Kidney (tissue), 13 donors: ENCODE measurements at regions not wholly inside any gene's neighbourhood (a gene's known extent, or its start where the extent isn't known, plus 50 kb on each side); places are given as distances from the start of the nearest gene placed in this dataset.

ENCODE experiments used
- DNase-seq, 5 donors: peaks; one replicate each; pipeline ENCODE4 v3.0.0-alpha.2; 2013 to 2020
- FAIRE-seq: peaks from 2 replicates; lab custom pipeline; 2012; peaks lifted over from hg19 to GRCh38; lab: Jason Lieb, UNC
- H3K27ac ChIP-seq, 2 donors: one replicate each; pipeline ENCODE4 v1.7.0; 2013; ENCODE audit warnings: low read depth in 2 of 2, low read length in 2 of 2, inconsistent platforms in 1 of 2
- H3K27me3 ChIP-seq: one replicate; pipeline ENCODE4 v1.7.1; 2013; ENCODE audit warnings: low read length, inconsistent platforms; ENCODE audit not compliant: control insufficient read depth, insufficient read depth
- H3K36me3 ChIP-seq, 3 donors: one replicate each; pipeline versions ENCODE4 v1.7.0 to v1.7.1; 2013; ENCODE audit warnings: low read length in 3 of 3, control low read depth in 1 of 3, inconsistent platforms in 1 of 3; ENCODE audit not compliant: insufficient read depth in 3 of 3, control insufficient read depth in 2 of 3
- H3K4me1 ChIP-seq, 3 donors: one replicate each; pipeline versions ENCODE4 v1.7.0 to v1.7.1; 2013; ENCODE audit warnings: low read length in 3 of 3, inconsistent platforms in 1 of 3, low read depth in 1 of 3; ENCODE audit not compliant: control insufficient read depth in 2 of 3, insufficient read depth in 2 of 3
- H3K4me3 ChIP-seq, 3 donors: one replicate each; pipeline versions ENCODE4 v1.7.0 to v1.8.1; 2013; ENCODE audit warnings: low read length in 3 of 3, control low read depth in 1 of 3, inconsistent platforms in 1 of 3
- H3K9ac ChIP-seq, 3 donors: one replicate each; pipeline versions ENCODE4 v1.7.0 to v1.7.1; 2013; ENCODE audit warnings: low read length in 3 of 3, control low read depth in 1 of 3, inconsistent platforms in 1 of 3
- H3K9me3 ChIP-seq, 3 donors: one replicate each; pipeline versions ENCODE4 v1.7.0 to v1.7.1; 2013; ENCODE audit warnings: low read length in 3 of 3, control low read depth in 1 of 3, inconsistent platforms in 1 of 3; ENCODE audit not compliant: control insufficient read depth in 2 of 3, insufficient read depth in 1 of 3
- intact Hi-C: fragments of 100-400 bp; cut with DNase I; formaldehyde crosslinking; loops from one replicate; pipeline ENCODE4 v1.11.1; 2022
- TF ChIP-seq, protein P1 (sequence below): IDR thresholded peaks from 3 replicates; pipeline ENCODE4 v1.5.1; 2012; ENCODE audit warnings: mild to moderate bottlenecking, moderate library complexity, borderline replicate concordance; ENCODE audit not compliant: insufficient read depth; ENCODE audit errors: extremely low read depth
- donor health status: control.
- donor health status: control.
- donor health status: control.
- donor health status: control.
- donor health status: control.
- donor health status: DM: yes; HTN: yes; CAD: no.
- donor health status: Normal renal cell carcinoma (clear cell type).

DNA sequence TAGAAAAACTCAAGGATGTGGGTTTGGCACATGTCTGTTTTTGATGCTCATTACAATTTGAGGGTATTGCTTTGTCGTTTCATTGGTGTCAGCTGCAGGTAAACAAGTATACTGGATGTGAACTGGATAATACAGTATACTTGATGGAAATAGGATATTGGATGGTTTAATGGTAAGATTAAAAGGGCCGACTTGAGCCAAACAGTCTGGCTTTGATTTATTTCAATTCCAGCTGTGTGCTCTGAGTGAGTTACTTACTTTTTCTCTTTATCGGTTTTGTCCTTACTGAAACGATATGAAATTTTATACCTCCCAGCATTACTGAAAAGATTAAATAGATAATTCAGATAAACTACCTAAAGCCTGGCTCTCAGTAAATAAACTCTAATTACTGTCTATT, 227.6 kb downstream of the ASXL3 start:
- H3K4me3 ChIP-seq: no peak overlapping the region
- intact Hi-C loops: no loop called here
- no peaks in the 10 kb centered on the region for H3K4me1 ChIP-seq
- H3K9me3 ChIP-seq: no peaks in the 10 kb centered on the region
- H3K27me3 ChIP-seq: no peaks in the 10 kb centered on the region
- DNase-seq (peak in 2 of 5 donors; percentile 13 to 27), FAIRE-seq (no peak)
- no peak overlapping the region for H3K9ac ChIP-seq
- H3K36me3 ChIP-seq: no peaks in the 10 kb centered on the region
- TF ChIP-seq, protein P1, sequence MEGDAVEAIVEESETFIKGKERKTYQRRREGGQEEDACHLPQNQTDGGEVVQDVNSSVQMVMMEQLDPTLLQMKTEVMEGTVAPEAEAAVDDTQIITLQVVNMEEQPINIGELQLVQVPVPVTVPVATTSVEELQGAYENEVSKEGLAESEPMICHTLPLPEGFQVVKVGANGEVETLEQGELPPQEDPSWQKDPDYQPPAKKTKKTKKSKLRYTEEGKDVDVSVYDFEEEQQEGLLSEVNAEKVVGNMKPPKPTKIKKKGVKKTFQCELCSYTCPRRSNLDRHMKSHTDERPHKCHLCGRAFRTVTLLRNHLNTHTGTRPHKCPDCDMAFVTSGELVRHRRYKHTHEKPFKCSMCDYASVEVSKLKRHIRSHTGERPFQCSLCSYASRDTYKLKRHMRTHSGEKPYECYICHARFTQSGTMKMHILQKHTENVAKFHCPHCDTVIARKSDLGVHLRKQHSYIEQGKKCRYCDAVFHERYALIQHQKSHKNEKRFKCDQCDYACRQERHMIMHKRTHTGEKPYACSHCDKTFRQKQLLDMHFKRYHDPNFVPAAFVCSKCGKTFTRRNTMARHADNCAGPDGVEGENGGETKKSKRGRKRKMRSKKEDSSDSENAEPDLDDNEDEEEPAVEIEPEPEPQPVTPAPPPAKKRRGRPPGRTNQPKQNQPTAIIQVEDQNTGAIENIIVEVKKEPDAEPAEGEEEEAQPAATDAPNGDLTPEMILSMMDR: no peak
- H3K27ac ChIP-seq: no peak overlapping the region

DNA sequence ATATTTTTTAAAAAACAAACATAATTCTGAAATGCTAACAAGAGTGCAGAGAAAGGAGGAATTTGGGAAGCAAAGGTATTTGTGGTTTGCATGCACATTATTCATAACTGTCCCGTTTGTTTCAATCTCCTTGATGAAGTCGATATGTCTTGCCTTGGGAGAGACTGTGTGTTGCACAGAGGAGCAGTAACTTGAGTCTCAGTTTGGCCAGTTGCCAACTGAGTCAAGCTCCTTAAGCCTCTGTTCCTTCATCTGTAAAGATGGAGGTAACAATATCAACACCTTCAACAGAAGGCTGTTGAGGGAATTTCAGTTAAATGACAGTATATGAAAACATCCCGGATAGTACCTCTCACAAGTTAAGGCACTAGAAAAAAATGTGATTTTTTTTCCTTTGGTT, 226.2 kb downstream of the ASXL3 start:
- no peaks in the 10 kb centered on the region for H3K9me3 ChIP-seq
- no peak overlapping the region for H3K9ac ChIP-seq
- no peak overlapping the region for H3K4me3 ChIP-seq
- FAIRE-seq (no peak), DNase-seq (peak in 2 of 5 donors; percentile 32 to 72)
- intact Hi-C loops: no loop called here
- no peak overlapping the region for H3K27ac ChIP-seq
- H3K4me1 ChIP-seq: no peaks in the 10 kb centered on the region
- no peaks in the 10 kb centered on the region for H3K27me3 ChIP-seq
- no peaks in the 10 kb centered on the region for H3K36me3 ChIP-seq
- TF ChIP-seq, protein P1: no peak

DNA sequence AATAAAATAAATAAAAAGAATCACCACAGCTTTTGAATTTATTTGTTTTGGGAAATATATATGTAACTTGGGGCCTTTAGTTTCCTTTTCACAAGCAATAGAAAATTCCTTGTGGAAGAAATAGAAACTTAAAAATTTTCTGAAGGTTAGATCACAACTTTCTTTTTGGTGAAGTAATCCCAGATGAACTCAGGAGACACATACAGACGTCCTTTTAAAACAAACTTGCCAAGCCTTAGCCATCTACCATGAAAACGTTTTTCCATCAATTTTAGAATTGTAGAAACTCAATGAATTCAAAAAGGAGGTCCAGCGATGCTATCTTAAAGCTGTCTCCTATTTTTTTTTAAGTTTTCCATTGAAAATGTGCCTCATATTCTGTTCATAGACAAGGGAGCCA, 225.6 kb downstream of the ASXL3 start:
- TF ChIP-seq, protein P1: no peak
- Histone ChIP-seq H3K4me3 (no peak overlapping the region), H3K4me1 (no peaks in the 10 kb centered on the region), H3K9me3 (no peaks in the 10 kb centered on the region), H3K27ac (no peak overlapping the region), H3K36me3 (no peaks in the 10 kb centered on the region), H3K9ac (no peak overlapping the region), H3K27me3 (no peaks in the 10 kb centered on the region)
- intact Hi-C loops: no loop called here
- DNase-seq (no peak), FAIRE-seq (no peak)

DNA sequence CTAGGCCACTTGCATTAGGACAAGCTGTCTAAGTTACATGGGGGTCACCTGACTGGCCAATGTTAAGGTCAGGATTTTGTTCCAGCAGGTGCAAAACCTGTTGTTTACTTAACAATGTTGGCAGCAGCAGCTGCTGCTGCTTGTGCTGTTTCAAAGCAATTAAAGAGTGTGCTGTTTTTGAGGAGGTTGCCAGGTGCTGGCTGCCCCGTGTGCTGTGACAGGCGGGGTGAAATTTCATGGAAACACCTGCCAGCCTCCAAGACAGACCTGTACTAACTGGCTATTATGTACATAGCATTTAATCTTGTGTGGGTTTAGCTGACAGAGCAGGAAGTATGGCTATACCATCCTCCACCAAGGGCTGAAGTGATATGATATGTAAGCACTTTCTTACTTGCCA, 224.9 kb downstream of the ASXL3 start:
- H3K9me3 ChIP-seq: no peaks in the 10 kb centered on the region
- TF ChIP-seq, protein P1: no peak
- peak in 4 of 5 donors; percentile 49 to 76 (median 68) for DNase-seq
- no peak overlapping the region for H3K9ac ChIP-seq
- intact Hi-C loops: no loop called here
- H3K4me1 ChIP-seq: no peaks in the 10 kb centered on the region
- H3K4me3 ChIP-seq: no peak overlapping the region
- H3K27ac ChIP-seq: no peak overlapping the region
- no peaks in the 10 kb centered on the region for H3K27me3 ChIP-seq
- H3K36me3 ChIP-seq: no peaks in the 10 kb centered on the region
- no peak for FAIRE-seq
